ENCODE measurements at regions not wholly inside any gene's neighbourhood (a gene's known extent, or its start where the extent isn't known, plus 50 kb on each side); places are given as distances from the start of the nearest gene placed in this dataset.
"Not testable (repeated sequence)": the region's sequence is repeated elsewhere in the genome, so short reads cannot be mapped to it uniquely, and the experiment has no call there.

GRCh38 chr3:18538463-18539230, 113.5 kb upstream of the SATB1 start:
- no peak for DNase-seq (ENCODE audit: extremely low spot score)
- Histone ChIP-seq H3K4me3 (ENCODE audit: low read depth, low read length) (no peak overlapping the region), H3K36me3 (ENCODE audit: insufficient read depth) (no peaks in the 10 kb centered on the region), H3K4me1 (ENCODE audit: insufficient read depth) (no peaks in the 10 kb centered on the region), H3K27ac (ENCODE audit: low read depth) (no peak overlapping the region)
- WGBS, result 90% methylated on average over 7 of the region's 7 CpGs

GRCh38 chr3:18533039-18533438, 107.9 kb upstream of the SATB1 start:
- Histone ChIP-seq H3K4me3 (ENCODE audit: low read depth, low read length) (no peak overlapping the region), H3K4me1 (ENCODE audit: insufficient read depth) (no peaks in the 10 kb centered on the region), H3K27ac (ENCODE audit: low read depth) (no peak overlapping the region), H3K36me3 (ENCODE audit: insufficient read depth) (no peaks in the 10 kb centered on the region)
- no peak for DNase-seq (ENCODE audit: extremely low spot score)
- 90% methylated on average over 2 of the region's 2 CpGs for WGBS

DNA sequence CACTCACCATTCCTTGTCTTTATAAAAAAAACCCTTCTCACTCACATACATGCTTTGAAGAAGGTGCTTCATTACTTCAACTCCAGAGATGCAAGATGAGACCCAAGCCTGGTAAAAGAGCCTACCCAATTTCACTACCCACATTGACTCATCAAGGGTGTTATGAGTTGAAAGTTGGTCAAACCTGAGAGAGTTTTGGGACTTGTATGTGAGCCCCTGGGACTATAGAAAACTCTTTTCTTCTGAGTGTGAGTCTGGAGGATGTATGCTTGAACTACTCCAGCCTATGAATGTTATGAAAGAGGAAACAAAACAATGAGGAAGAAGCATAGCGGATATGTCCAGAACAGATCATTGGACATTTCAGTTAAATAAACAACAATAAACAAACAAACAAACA, 106.5 kb upstream of the SATB1 start:
- no peaks in the 10 kb centered on the region for H3K36me3 ChIP-seq (ENCODE audit: insufficient read depth)
- WGBS, result 93% methylated on average over 1 of the region's 1 CpG
- H3K4me3 ChIP-seq (ENCODE audit: low read depth, low read length), result no peak overlapping the region
- H3K27ac ChIP-seq (ENCODE audit: low read depth), result no peak overlapping the region
- H3K4me1 ChIP-seq (ENCODE audit: insufficient read depth), result no peaks in the 10 kb centered on the region
- DNase-seq (ENCODE audit: extremely low spot score), result no peak

DNA sequence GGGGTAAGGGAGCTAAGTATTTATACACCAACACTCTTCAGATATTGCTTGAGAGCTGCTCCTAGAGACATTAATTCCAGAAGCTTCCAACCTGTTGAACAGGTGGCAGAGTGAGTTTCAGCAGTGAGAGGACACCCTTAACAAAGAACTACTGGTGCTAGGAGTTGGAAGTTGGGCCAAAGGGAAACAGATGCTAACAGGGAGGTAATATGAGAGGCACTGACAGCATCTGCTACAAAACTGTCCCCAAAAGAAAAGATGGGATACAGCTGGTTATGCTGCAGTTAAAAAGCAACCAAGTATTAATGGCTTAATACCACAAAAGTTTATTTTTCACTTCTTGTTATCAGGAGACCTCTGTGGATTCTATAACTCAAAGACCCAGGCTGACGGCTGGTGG, 104.5 kb upstream of the SATB1 start:
- Histone ChIP-seq H3K4me1 (ENCODE audit: insufficient read depth) (no peaks in the 10 kb centered on the region), H3K36me3 (ENCODE audit: insufficient read depth) (no peaks in the 10 kb centered on the region), H3K27ac (ENCODE audit: low read depth) (no peak overlapping the region), H3K4me3 (ENCODE audit: low read depth, low read length) (no peak overlapping the region)
- DNase-seq (ENCODE audit: extremely low spot score), result no peak
- 49% methylated on average over 1 of the region's 1 CpG for WGBS

DNA sequence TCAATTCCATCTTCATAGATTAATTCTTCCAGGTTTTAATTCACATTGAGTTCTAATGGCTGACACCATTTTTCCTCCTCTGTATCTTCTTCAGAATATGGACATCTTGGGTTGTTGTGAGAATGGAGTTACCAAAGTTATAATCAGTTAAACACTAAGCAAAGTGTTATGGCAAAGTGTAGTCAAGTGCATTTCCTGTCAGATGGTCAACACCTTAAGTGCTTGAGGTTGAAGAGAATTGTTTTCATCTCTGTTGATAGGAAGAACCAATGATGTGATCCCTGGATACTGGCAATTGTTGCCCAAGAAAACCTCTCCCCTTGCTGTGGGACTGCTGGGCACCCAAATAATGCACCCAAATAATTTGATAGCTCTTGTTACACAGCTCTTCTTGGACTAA, 102.6 kb upstream of the SATB1 start:
- Histone ChIP-seq H3K36me3 (ENCODE audit: insufficient read depth) (no peaks in the 10 kb centered on the region), H3K27ac (ENCODE audit: low read depth) (no peak overlapping the region), H3K4me1 (ENCODE audit: insufficient read depth) (no peaks in the 10 kb centered on the region), H3K4me3 (ENCODE audit: low read depth, low read length) (no peak overlapping the region)
- DNase-seq (ENCODE audit: extremely low spot score), result no peak

DNA sequence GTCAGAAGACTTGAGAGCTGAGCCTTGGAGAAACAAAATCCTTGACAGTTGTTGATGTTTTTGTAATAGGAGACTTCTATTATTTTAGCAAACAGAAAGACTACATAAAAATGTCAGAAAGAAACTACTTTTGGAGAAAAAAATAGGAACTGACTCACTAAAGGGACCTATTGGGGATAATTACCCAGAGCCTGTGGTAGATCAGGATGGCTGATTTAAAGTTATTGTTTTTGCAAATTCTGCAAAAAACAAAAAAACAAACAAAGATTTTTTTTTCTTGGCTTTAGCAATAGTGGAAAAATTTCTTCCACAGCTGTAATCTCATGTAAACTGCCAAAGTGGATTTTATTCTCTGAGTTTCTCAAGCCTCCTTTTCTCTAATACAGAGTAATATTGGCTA, 101.5 kb upstream of the SATB1 start:
- no peak overlapping the region for H3K27ac ChIP-seq (ENCODE audit: low read depth)
- H3K36me3 ChIP-seq (ENCODE audit: insufficient read depth), result no peaks in the 10 kb centered on the region
- DNase-seq (ENCODE audit: extremely low spot score), result no peak
- no peak overlapping the region for H3K4me3 ChIP-seq (ENCODE audit: low read depth, low read length)
- H3K4me1 ChIP-seq (ENCODE audit: insufficient read depth), result no peaks in the 10 kb centered on the region

DNA sequence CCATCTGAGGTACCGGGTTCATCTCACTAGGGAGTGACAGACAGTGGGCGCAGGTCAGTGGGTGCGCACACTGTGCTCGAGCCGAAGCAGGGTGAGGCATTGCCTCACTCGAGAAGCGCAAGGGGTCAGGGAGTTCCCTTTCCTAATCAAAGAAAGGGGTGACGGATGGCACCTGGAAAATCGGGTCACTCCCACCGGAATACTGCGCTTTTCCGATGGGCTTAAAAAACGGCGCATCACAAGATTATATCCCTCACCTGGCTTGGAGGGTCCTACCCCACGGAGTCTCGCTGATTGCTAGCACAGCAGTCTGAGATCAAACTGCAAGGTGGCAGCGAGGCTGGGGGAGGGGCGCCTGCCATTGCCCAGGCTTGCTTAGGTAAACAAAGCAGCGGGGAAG, 91.0 kb upstream of the SATB1 start:
- not testable (repeated sequence) for H3K27ac ChIP-seq (ENCODE audit: low read depth); DNase-seq (ENCODE audit: extremely low spot score); H3K36me3 ChIP-seq (ENCODE audit: insufficient read depth); H3K4me1 ChIP-seq (ENCODE audit: insufficient read depth); H3K4me3 ChIP-seq (ENCODE audit: low read depth, low read length)
- 92% methylated on average over 16 of the region's 19 CpGs for WGBS

DNA sequence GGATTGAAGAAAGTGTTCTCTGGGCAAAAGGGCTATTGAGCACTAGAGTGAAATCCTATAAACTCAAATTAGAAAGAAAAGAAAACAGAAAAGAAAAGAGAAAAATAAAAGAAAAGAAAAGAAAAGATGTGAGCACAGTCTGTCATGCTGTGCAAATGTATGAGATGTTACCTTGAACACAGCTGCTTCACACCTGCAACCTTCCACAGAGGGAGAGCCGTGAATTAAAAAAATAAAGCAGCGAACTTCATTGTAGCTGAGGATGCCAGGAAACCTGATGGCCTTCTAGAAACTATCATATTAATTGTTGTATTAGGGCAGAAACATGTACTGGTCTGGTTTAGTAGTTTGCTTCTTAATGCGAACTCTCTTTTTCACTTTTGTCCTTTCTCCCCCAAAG, 88.0 kb upstream of the SATB1 start:
- H3K4me3 ChIP-seq (ENCODE audit: low read depth, low read length), result no peak overlapping the region
- no peak overlapping the region for H3K27ac ChIP-seq (ENCODE audit: low read depth)
- no peaks in the 10 kb centered on the region for H3K36me3 ChIP-seq (ENCODE audit: insufficient read depth)
- H3K4me1 ChIP-seq (ENCODE audit: insufficient read depth), result no peaks in the 10 kb centered on the region
- no peak for DNase-seq (ENCODE audit: extremely low spot score)
- WGBS, result 82% methylated on average over 3 of the region's 3 CpGs

DNA sequence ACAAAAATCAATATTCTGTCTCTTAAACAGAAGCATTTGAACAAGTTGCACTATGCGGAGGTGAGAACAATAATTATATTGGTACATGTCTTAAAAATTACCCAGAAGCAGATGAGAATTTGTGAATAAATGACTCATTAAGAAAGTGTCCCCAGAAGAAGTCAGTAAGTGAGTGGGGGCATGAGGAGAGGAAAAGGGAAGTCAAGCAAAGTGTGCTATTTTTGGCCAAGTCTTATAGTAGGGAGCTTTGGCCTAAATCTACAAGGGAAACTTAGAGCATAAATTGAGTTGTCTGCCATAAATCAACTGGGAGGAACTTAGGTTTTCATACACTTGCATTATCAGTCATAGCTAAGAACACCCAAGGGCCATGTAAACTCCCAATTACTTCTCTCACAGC, 86.9 kb upstream of the SATB1 start:
- WGBS, result 95% methylated on average over 1 of the region's 1 CpG
- DNase-seq (ENCODE audit: extremely low spot score), result no peak
- Histone ChIP-seq H3K4me3 (ENCODE audit: low read depth, low read length) (no peak overlapping the region), H3K4me1 (ENCODE audit: insufficient read depth) (no peaks in the 10 kb centered on the region), H3K36me3 (ENCODE audit: insufficient read depth) (no peaks in the 10 kb centered on the region), H3K27ac (ENCODE audit: low read depth) (no peak overlapping the region)

- Histone ChIP-seq H3K36me3 (ENCODE audit: insufficient read depth) (no peaks in the 10 kb centered on the region), H3K27ac (ENCODE audit: low read depth) (no peak overlapping the region), H3K4me1 (ENCODE audit: insufficient read depth) (no peaks in the 10 kb centered on the region), H3K4me3 (ENCODE audit: low read depth, low read length) (no peak overlapping the region)
- no peak for DNase-seq (ENCODE audit: extremely low spot score)
- 87% methylated on average over 3 of the region's 3 CpGs for WGBS
Measured at GRCh38 chr3:18510947-18511346, 85.8 kb upstream of the SATB1 start.

GRCh38 chr3:18507333-18507732, 82.2 kb upstream of the SATB1 start:
- no peaks in the 10 kb centered on the region for H3K36me3 ChIP-seq (ENCODE audit: insufficient read depth)
- 90% methylated on average over 2 of the region's 2 CpGs for WGBS
- no peak overlapping the region for H3K27ac ChIP-seq (ENCODE audit: low read depth)
- no peak overlapping the region for H3K4me3 ChIP-seq (ENCODE audit: low read depth, low read length)
- DNase-seq (ENCODE audit: extremely low spot score), result no peak
- H3K4me1 ChIP-seq (ENCODE audit: insufficient read depth), result no peaks in the 10 kb centered on the region

- no peak for DNase-seq (ENCODE audit: extremely low spot score)
- no peak overlapping the region for H3K4me3 ChIP-seq (ENCODE audit: low read depth, low read length)
- H3K36me3 ChIP-seq (ENCODE audit: insufficient read depth), result no peaks in the 10 kb centered on the region
- no peaks in the 10 kb centered on the region for H3K4me1 ChIP-seq (ENCODE audit: insufficient read depth)
- no peak overlapping the region for H3K27ac ChIP-seq (ENCODE audit: low read depth)
Measured at GRCh38 chr3:18505056-18505455, 79.9 kb upstream of the SATB1 start.

- WGBS, result 76% methylated on average over 1 of the region's 1 CpG
- no peak for DNase-seq (ENCODE audit: extremely low spot score)
Measured at GRCh38 chr3:18501679-18502343, 76.7 kb upstream of the SATB1 start.

GRCh38 chr3:18500322-18500721, 75.2 kb upstream of the SATB1 start:
- 74% methylated on average over 2 of the region's 2 CpGs for WGBS

More at GRCh38 chr3:18501679-18502343, 76.7 kb upstream of the SATB1 start:
- Histone ChIP-seq H3K27ac (ENCODE audit: low read depth) (no peak overlapping the region), H3K4me1 (ENCODE audit: insufficient read depth) (no peaks in the 10 kb centered on the region), H3K36me3 (ENCODE audit: insufficient read depth) (no peaks in the 10 kb centered on the region), H3K4me3 (ENCODE audit: low read depth, low read length) (no peak overlapping the region)

More at GRCh38 chr3:18500322-18500721, 75.2 kb upstream of the SATB1 start:
- Histone ChIP-seq H3K27ac (ENCODE audit: low read depth) (no peak overlapping the region), H3K4me1 (ENCODE audit: insufficient read depth) (no peaks in the 10 kb centered on the region), H3K36me3 (ENCODE audit: insufficient read depth) (no peaks in the 10 kb centered on the region), H3K4me3 (ENCODE audit: low read depth, low read length) (no peak overlapping the region)
- no peak for DNase-seq (ENCODE audit: extremely low spot score)

All from urinary bladder (tissue), 3 donors.